PC-3 (cell line): ENCODE measurements at regions not wholly inside any gene's neighbourhood (a gene's known extent, or its start where the extent isn't known, plus 50 kb on each side); places are given as distances from the start of the nearest gene placed in this dataset.

Experiments
- ATAC-seq: fragments of 200-7000 bp; cut with Tn5 transposase; 2 replicates; pipeline ENCODE4 v1.9.1; 2020; ENCODE audit warnings: mild to moderate bottlenecking, moderate library complexity
- BruUV-seq: library from RNA; stranded (reverse); fragments of 400-500 nt; replicated peaks from 2 replicates; lab custom pipeline; 2021; lab: Mats Ljungman, UMichigan
- CTCF ChIA-PET: fragments of 300-600 bp; sonication (Branson Sonifier 250); formaldehyde crosslinking; loops from one replicate; lab custom pipeline; 2022; ENCODE audit warnings: antibody characterized with exemption; lab: Charles Lee
- POLR2A ChIA-PET: fragments of 300-600 bp; sonication (Branson Sonifier 250); formaldehyde crosslinking; loops from one replicate; lab custom pipeline; 2022; ENCODE audit warnings: antibody characterized with exemption; ENCODE audit not compliant: unreplicated experiment; lab: Charles Lee
- DNase-seq: peaks from one replicate; pipeline ENCODE4 v3.0.0-alpha.2; 2015
- H2AFZ ChIP-seq: fragments of 300-600 bp; sonication (generic); 2 replicates; pipeline ENCODE4 v1.6.0; 2016; ENCODE audit warnings: antibody characterized with exemption, low read length
- H3F3A ChIP-seq: fragments of 300-600 bp; sonication (generic); one replicate; pipeline ENCODE4 v1.6.0; 2017; ENCODE audit warnings: antibody characterized with exemption, low read length, control low read depth, mild to moderate bottlenecking; ENCODE audit not compliant: unreplicated experiment
- H3K27ac ChIP-seq: fragments of 300-600 bp; sonication (generic); 2 replicates; pipeline ENCODE4 v1.5.1; 2016; ENCODE audit warnings: mild to moderate bottlenecking, low read length
- H3K27me3 ChIP-seq: fragments of 300-600 bp; sonication (generic); 2 replicates; pipeline ENCODE4 v1.6.1; 2016; ENCODE audit warnings: low read length, mixed read lengths
- H3K36me3 ChIP-seq: fragments of 300-600 bp; sonication (generic); 2 replicates; pipeline ENCODE4 v1.6.1; 2016; ENCODE audit warnings: low read depth, mixed run types, low read length, mixed read lengths
- H3K4me1 ChIP-seq: fragments of 300-600 bp; sonication (generic); 2 replicates; pipeline ENCODE4 v1.5.1; 2016; ENCODE audit warnings: low read length; ENCODE audit not compliant: insufficient read depth
- H3K4me2 ChIP-seq: fragments of 300-600 bp; sonication (generic); 2 replicates; pipeline ENCODE4 v1.6.0; 2016; ENCODE audit warnings: low read length
- H3K4me3 ChIP-seq: fragments of 300-600 bp; sonication (generic); 2 replicates; pipeline ENCODE4 v1.5.1; 2016; ENCODE audit warnings: mild to moderate bottlenecking, low read length, mixed read lengths
- H3K79me2 ChIP-seq: fragments of 300-600 bp; sonication (generic); 2 replicates; pipeline ENCODE4 v1.6.1; 2017; ENCODE audit warnings: low read length, mixed read lengths
- H3K9ac ChIP-seq: fragments of 300-600 bp; sonication (generic); 2 replicates; pipeline ENCODE4 v1.6.0; 2016; ENCODE audit warnings: mild to moderate bottlenecking, low read length
- H3K9me2 ChIP-seq: fragments of 300-600 bp; sonication (generic); replicated peaks from 2 replicates; pipeline ENCODE4 v1.6.1; 2016; ENCODE audit warnings: mixed run types, low read length, mixed read lengths
- H3K9me3 ChIP-seq: fragments of 300-600 bp; sonication (generic); 2 replicates; pipeline ENCODE4 v1.6.1; 2016; ENCODE audit warnings: low read length, mixed read lengths
- H4K20me1 ChIP-seq: fragments of 300-600 bp; sonication (generic); 2 replicates; pipeline ENCODE4 v1.6.1; 2016; ENCODE audit warnings: low read length, mixed read lengths
- CTCF ChIP-seq: fragments of 300-600 bp; sonication (generic); conservative IDR thresholded peaks from 2 replicates; pipeline ENCODE4 v1.5.1; 2017; ENCODE audit warnings: antibody characterized with exemption, low read depth, mild to moderate bottlenecking, low read length
- EZH2 ChIP-seq: fragments of 300-600 bp; sonication (generic); IDR thresholded peaks from one replicate; pipeline ENCODE4 v1.6.1; 2017; ENCODE audit warnings: antibody characterized with exemption, mild to moderate bottlenecking, low read length; ENCODE audit not compliant: unreplicated experiment
- EZH2phosphoT487 ChIP-seq: fragments of 300-600 bp; sonication (generic); IDR thresholded peaks from 2 replicates; pipeline ENCODE4 v1.6.1; 2018; ENCODE audit warnings: mild to moderate bottlenecking, antibody characterized with exemption, low read length, borderline replicate concordance
- intact Hi-C: fragments of 100-400 bp; cut with micrococcal nuclease; formaldehyde crosslinking; loops from 2 replicates; pipeline ENCODE4 v1.9.0; 2023

GRCh38 chr5:98530224-98530623 lies 243.2 kb upstream of the RGMB start:
- Histone ChIP-seq H3F3A (no peaks in the 10 kb centered on the region), H3K79me2 (no peaks in the 10 kb centered on the region), H3K36me3 (no peaks in the 10 kb centered on the region), H3K4me3 (no peak overlapping the region), H3K4me2 (no peak overlapping the region), H3K9ac (no peak overlapping the region), H3K27ac (no peak overlapping the region), H4K20me1 (no peaks in the 10 kb centered on the region), H3K27me3 (no peaks in the 10 kb centered on the region), H3K9me3 (no peaks in the 10 kb centered on the region), H3K4me1 (no peaks in the 10 kb centered on the region), H2AFZ (no peak overlapping the region), H3K9me2 (no peaks in the 10 kb centered on the region)
- BruUV-seq, result no TSS peak
- DNase-seq (no peak), ATAC-seq (no peak)
- ChIA-PET CTCF (no interaction called here), POLR2A (no interaction called here)
- intact Hi-C loops, result no loop called here
- TF ChIP-seq EZH2phosphoT487, result no peak
- no peak for TF ChIP-seq EZH2

GRCh38 chr5:98535901-98536300 lies 237.6 kb upstream of the RGMB start:
- CTCF ChIA-PET, result no interaction called here
- H3K27me3 ChIP-seq, result no peaks in the 10 kb centered on the region

GRCh38 chr5:98540056-98540455 lies 233.4 kb upstream of the RGMB start:
- no peaks in the 10 kb centered on the region for H3K27me3 ChIP-seq
- no peaks in the 10 kb centered on the region for H3K36me3 ChIP-seq
- H3K4me3 ChIP-seq, result no peak overlapping the region
- intact Hi-C loops, result no loop called here
- ATAC-seq (no peak), DNase-seq (no peak)
- CTCF ChIA-PET, result no interaction called here
- H3F3A ChIP-seq, result no peaks in the 10 kb centered on the region
- H3K9me3 ChIP-seq, result no peaks in the 10 kb centered on the region
- H3K79me2 ChIP-seq, result no peaks in the 10 kb centered on the region
- no peaks in the 10 kb centered on the region for H3K4me1 ChIP-seq
- no peak overlapping the region for H3K9ac ChIP-seq
- H3K9me2 ChIP-seq, result no peaks in the 10 kb centered on the region
- H2AFZ ChIP-seq, result no peak overlapping the region
- no peak overlapping the region for H3K27ac ChIP-seq
- H3K4me2 ChIP-seq, result no peak overlapping the region
- TF ChIP-seq CTCF (no peak), EZH2 (no peak), EZH2phosphoT487 (no peak)
- POLR2A ChIA-PET, result no interaction called here
- no TSS peak for BruUV-seq
- H4K20me1 ChIP-seq, result no peaks in the 10 kb centered on the region

More at GRCh38 chr5:98535901-98536300, 237.6 kb upstream of the RGMB start:
- Histone ChIP-seq H4K20me1 (no peaks in the 10 kb centered on the region), H3K9ac (no peak overlapping the region), H3K9me3 (no peaks in the 10 kb centered on the region), H2AFZ (no peak overlapping the region), H3K27ac (no peak overlapping the region), H3K4me3 (no peak overlapping the region), H3K9me2 (no peaks in the 10 kb centered on the region), H3K36me3 (no peaks in the 10 kb centered on the region), H3K79me2 (no peaks in the 10 kb centered on the region), H3K4me1 (no peaks in the 10 kb centered on the region), H3K4me2 (no peak overlapping the region), H3F3A (no peaks in the 10 kb centered on the region)
- intact Hi-C loops, result no loop called here
- POLR2A ChIA-PET, result no interaction called here
- no peak for TF ChIP-seq EZH2
- DNase-seq (no peak), ATAC-seq (no peak)
- BruUV-seq, result no TSS peak

DNA sequence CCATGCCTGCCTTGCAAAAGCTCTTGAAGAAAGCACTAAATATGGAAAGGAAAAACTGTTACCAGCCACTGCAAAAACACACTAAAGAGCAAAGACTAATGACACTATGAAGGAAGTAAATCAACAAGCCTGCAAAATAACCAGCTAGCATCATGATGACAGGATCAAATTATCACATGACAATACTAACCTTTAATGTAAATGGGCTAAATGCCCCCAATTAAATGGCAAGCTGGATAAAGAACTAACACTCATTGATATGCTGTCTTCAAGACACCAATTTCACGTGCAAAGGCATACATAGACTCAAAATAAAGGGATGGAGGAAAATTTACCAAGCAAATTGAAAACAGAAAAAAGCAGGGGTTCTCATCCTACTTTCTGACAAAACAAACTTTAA lies 231.8 kb upstream of the RGMB start:
- Histone ChIP-seq H3K36me3 (no peaks in the 10 kb centered on the region), H3K4me3 (no peak overlapping the region), H3K9ac (no peak overlapping the region), H3K9me3 (no peaks in the 10 kb centered on the region), H3K27me3 (no peaks in the 10 kb centered on the region), H3K79me2 (no peaks in the 10 kb centered on the region), H3K27ac (no peak overlapping the region), H3K9me2 (no peaks in the 10 kb centered on the region), H4K20me1 (no peaks in the 10 kb centered on the region), H3K4me2 (no peak overlapping the region), H2AFZ (no peak overlapping the region), H3F3A (no peaks in the 10 kb centered on the region), H3K4me1 (no peaks in the 10 kb centered on the region)
- DNase-seq (no peak), ATAC-seq (no peak)
- intact Hi-C loops, result no loop called here
- no peak for TF ChIP-seq CTCF
- TF ChIP-seq EZH2phosphoT487, result no peak
- TF ChIP-seq EZH2, result no peak
- ChIA-PET POLR2A (no interaction called here), CTCF (no interaction called here)
- BruUV-seq, result no TSS peak
